Kidney (tissue), 13 donors: ENCODE measurements at regions not wholly inside any gene's neighbourhood (a gene's known extent, or its start where the extent isn't known, plus 50 kb on each side); places are given as distances from the start of the nearest gene placed in this dataset.

Source experiments
- DNase-seq, 5 donors: peaks; one replicate each; pipeline ENCODE4 v3.0.0-alpha.2; 2013 to 2020
- FAIRE-seq: peaks from 2 replicates; lab custom pipeline; 2012; peaks lifted over from hg19 to GRCh38; lab: Jason Lieb, UNC
- H3K27ac ChIP-seq, 2 donors: one replicate each; pipeline ENCODE4 v1.7.0; 2013; ENCODE audit warnings: low read depth in 2 of 2, low read length in 2 of 2, inconsistent platforms in 1 of 2
- H3K27me3 ChIP-seq: one replicate; pipeline ENCODE4 v1.7.1; 2013; ENCODE audit warnings: low read length, inconsistent platforms; ENCODE audit not compliant: control insufficient read depth, insufficient read depth
- H3K36me3 ChIP-seq, 3 donors: one replicate each; pipeline versions ENCODE4 v1.7.0 to v1.7.1; 2013; ENCODE audit warnings: low read length in 3 of 3, control low read depth in 1 of 3, inconsistent platforms in 1 of 3; ENCODE audit not compliant: insufficient read depth in 3 of 3, control insufficient read depth in 2 of 3
- H3K4me1 ChIP-seq, 3 donors: one replicate each; pipeline versions ENCODE4 v1.7.0 to v1.7.1; 2013; ENCODE audit warnings: low read length in 3 of 3, inconsistent platforms in 1 of 3, low read depth in 1 of 3; ENCODE audit not compliant: control insufficient read depth in 2 of 3, insufficient read depth in 2 of 3
- H3K4me3 ChIP-seq, 3 donors: one replicate each; pipeline versions ENCODE4 v1.7.0 to v1.8.1; 2013; ENCODE audit warnings: low read length in 3 of 3, control low read depth in 1 of 3, inconsistent platforms in 1 of 3
- H3K9ac ChIP-seq, 3 donors: one replicate each; pipeline versions ENCODE4 v1.7.0 to v1.7.1; 2013; ENCODE audit warnings: low read length in 3 of 3, control low read depth in 1 of 3, inconsistent platforms in 1 of 3
- H3K9me3 ChIP-seq, 3 donors: one replicate each; pipeline versions ENCODE4 v1.7.0 to v1.7.1; 2013; ENCODE audit warnings: low read length in 3 of 3, control low read depth in 1 of 3, inconsistent platforms in 1 of 3; ENCODE audit not compliant: control insufficient read depth in 2 of 3, insufficient read depth in 1 of 3
- CTCF ChIP-seq: IDR thresholded peaks from 3 replicates; pipeline ENCODE4 v1.5.1; 2012; ENCODE audit warnings: mild to moderate bottlenecking, moderate library complexity, borderline replicate concordance; ENCODE audit not compliant: insufficient read depth; ENCODE audit errors: extremely low read depth
- intact Hi-C: fragments of 100-400 bp; cut with DNase I; formaldehyde crosslinking; loops from one replicate; pipeline ENCODE4 v1.11.1; 2022
- donor health status: control.
- donor health status: control.
- donor health status: control.
- donor health status: control.
- donor health status: control.
- donor health status: DM: yes; HTN: yes; CAD: no.
- donor health status: Normal renal cell carcinoma (clear cell type).

- Histone ChIP-seq H3K9ac (no peak overlapping the region), H3K27ac (no peak overlapping the region), H3K9me3 (no peaks in the 10 kb centered on the region), H3K27me3 (no peaks in the 10 kb centered on the region), H3K4me3 (no peak overlapping the region), H3K4me1 (no peaks in the 10 kb centered on the region), H3K36me3 (no peaks in the 10 kb centered on the region)
- no peak for FAIRE-seq
- intact Hi-C loops: no loop called here
- no peak for DNase-seq
- no peak for TF ChIP-seq CTCF
Measured at GRCh38 chrX:87003031-87003430, 514.6 kb upstream of the KLHL4 start.

- Histone ChIP-seq H3K27ac (no peak overlapping the region), H3K9ac (no peak overlapping the region), H3K27me3 (no peaks in the 10 kb centered on the region), H3K4me3 (no peak overlapping the region), H3K36me3 (no peaks in the 10 kb centered on the region), H3K9me3 (no peaks in the 10 kb centered on the region), H3K4me1 (no peaks in the 10 kb centered on the region)
- no peak for TF ChIP-seq CTCF
- intact Hi-C loops: no loop called here
- DNase-seq: no peak
- FAIRE-seq: no peak
Measured at GRCh38 chrX:87005183-87005582, 512.4 kb upstream of the KLHL4 start.

GRCh38 chrX:87005885-87006284 is 511.7 kb upstream of the KLHL4 start:
- DNase-seq (no peak), FAIRE-seq (no peak)
- Histone ChIP-seq H3K9ac (no peak overlapping the region), H3K27ac (no peak overlapping the region), H3K4me1 (no peaks in the 10 kb centered on the region), H3K27me3 (no peaks in the 10 kb centered on the region), H3K9me3 (no peaks in the 10 kb centered on the region), H3K4me3 (no peak overlapping the region), H3K36me3 (no peaks in the 10 kb centered on the region)
- TF ChIP-seq CTCF: no peak
- intact Hi-C loops: no loop called here

GRCh38 chrX:87006561-87006960 is 511.0 kb upstream of the KLHL4 start:
- no peak for DNase-seq
- TF ChIP-seq CTCF: no peak
- FAIRE-seq: no peak
- H3K36me3 ChIP-seq: no peaks in the 10 kb centered on the region
- no peak overlapping the region for H3K27ac ChIP-seq
- H3K9ac ChIP-seq: no peak overlapping the region
- H3K27me3 ChIP-seq: no peaks in the 10 kb centered on the region
- H3K9me3 ChIP-seq: no peaks in the 10 kb centered on the region
- intact Hi-C loops: no loop called here
- no peak overlapping the region for H3K4me3 ChIP-seq
- no peaks in the 10 kb centered on the region for H3K4me1 ChIP-seq
